ENCODE measurements at regions not wholly inside any gene's neighbourhood (a gene's known extent, or its start where the extent isn't known, plus 50 kb on each side); places are given as distances from the start of the nearest gene placed in this dataset.
A peak's percentile ranks its signal among the peaks of the same experiment; 100 is the strongest.

DNA sequence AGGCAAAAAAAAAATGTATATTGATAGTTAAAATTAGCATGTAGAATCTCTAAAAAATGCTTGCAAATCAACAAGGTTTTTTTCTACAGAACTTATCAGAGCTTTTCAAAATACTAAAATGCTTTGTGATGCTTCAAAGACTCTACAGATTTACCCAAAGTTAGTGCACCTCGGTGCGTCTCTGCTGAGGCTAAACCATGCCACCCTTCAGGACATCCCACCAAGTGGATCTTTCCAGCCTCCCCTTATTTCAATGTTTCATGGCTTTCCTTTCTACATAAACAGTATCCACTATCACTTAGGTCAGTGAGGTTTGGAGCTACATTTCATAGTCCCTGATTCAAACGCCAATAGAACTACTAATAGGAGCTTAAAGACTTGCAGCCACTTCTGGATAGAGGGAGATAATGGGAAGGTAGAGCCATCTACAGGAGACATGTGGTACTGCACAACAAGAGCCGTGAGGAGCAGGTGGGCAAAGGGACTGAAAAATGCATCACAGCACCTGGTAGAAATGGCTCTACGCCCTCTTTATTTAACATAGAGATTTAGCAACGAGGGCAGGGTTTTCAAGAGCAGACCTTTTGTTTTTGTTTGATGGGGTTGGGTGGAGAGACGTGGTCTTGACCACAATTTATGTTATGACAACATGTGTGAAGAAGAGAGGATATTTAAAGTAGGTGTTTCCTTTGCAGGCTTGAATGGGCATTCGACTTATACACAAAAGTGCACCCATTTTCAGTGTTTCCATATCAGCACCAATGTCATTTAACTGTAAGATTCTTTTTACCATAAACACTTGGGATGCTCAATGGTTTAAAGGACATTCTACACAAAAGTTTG lies 56.1 kb upstream of the SLC35G4 start:
- TF ChIP-seq, protein P1, sequence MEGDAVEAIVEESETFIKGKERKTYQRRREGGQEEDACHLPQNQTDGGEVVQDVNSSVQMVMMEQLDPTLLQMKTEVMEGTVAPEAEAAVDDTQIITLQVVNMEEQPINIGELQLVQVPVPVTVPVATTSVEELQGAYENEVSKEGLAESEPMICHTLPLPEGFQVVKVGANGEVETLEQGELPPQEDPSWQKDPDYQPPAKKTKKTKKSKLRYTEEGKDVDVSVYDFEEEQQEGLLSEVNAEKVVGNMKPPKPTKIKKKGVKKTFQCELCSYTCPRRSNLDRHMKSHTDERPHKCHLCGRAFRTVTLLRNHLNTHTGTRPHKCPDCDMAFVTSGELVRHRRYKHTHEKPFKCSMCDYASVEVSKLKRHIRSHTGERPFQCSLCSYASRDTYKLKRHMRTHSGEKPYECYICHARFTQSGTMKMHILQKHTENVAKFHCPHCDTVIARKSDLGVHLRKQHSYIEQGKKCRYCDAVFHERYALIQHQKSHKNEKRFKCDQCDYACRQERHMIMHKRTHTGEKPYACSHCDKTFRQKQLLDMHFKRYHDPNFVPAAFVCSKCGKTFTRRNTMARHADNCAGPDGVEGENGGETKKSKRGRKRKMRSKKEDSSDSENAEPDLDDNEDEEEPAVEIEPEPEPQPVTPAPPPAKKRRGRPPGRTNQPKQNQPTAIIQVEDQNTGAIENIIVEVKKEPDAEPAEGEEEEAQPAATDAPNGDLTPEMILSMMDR (conservative IDR thresholded peaks at IDR 0.05; ENCODE audit: control insufficient read depth, insufficient read depth, low read depth, low read length) = peak; percentile 96

DNA sequence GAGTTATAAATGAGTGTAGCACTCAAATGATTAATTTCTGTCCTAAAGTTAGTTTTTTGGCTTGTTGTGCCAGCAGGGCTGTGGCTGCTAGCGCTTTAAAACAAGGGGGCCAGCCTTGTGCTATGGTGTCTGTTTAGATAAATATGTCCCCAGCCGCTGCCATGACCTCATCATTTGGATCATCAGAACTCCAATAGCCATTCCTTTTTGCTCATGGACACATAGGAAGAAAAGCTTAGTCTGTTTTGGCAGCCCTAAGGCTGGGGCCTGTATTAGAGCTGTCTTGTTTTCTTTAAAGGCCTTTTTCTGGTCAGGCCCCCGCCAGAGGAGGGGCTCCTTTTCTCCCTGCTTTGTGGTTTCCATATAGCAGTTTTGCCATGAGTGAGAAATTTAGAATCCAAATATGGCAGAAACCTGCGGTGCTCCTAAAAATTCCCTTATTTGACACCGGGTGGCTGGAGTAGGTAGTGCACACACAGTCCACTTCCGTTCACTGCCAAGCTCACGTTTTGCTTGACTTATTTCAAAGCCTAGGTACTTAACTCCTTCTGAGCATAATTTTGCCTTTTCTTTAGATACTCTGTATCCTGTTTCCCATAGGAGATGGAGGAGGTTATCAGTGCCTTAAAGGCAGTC lies 60.4 kb upstream of the SLC35G4 start:
- TF ChIP-seq, protein P1 (conservative IDR thresholded peaks at IDR 0.05; ENCODE audit: control insufficient read depth, insufficient read depth, low read depth, low read length) = no peak
- H3K4me3 ChIP-seq (ENCODE audit: control insufficient read depth, low read depth, low read length) = no peak overlapping the region
- DNase-seq (ENCODE audit: low read depth) = no peak

More for the DNA sequence above, 56.1 kb upstream of the SLC35G4 start:
- peak; percentile 56 for DNase-seq (ENCODE audit: low read depth)
- H3K4me3 ChIP-seq (ENCODE audit: control insufficient read depth, low read depth, low read length) = no peak overlapping the region

DNA sequence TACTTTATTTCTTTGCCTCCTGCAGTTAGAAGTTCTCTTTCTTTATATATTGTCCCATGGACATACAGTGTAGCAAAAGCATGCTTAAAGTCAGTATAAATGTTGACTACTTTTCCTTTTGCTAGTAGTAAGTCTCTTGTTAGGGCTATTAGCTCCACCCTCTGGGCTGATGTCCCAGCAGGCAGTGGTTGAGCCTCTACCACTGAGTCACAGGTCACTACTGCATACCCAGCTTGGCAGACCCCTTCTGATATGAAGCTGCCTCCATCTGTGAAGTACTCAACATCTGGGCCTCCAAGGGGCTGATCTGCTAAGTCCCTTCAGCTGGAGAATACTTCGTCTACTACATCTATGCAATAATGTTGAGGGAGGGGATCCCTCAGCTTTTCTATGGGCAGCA lies 61.0 kb upstream of the SLC35G4 start:
- TF ChIP-seq, protein P1 (conservative IDR thresholded peaks at IDR 0.05; ENCODE audit: control insufficient read depth, insufficient read depth, low read depth, low read length) = no peak
- H3K4me3 ChIP-seq (ENCODE audit: control insufficient read depth, low read depth, low read length) = no peak overlapping the region
- no peak for DNase-seq (ENCODE audit: low read depth)

DNA sequence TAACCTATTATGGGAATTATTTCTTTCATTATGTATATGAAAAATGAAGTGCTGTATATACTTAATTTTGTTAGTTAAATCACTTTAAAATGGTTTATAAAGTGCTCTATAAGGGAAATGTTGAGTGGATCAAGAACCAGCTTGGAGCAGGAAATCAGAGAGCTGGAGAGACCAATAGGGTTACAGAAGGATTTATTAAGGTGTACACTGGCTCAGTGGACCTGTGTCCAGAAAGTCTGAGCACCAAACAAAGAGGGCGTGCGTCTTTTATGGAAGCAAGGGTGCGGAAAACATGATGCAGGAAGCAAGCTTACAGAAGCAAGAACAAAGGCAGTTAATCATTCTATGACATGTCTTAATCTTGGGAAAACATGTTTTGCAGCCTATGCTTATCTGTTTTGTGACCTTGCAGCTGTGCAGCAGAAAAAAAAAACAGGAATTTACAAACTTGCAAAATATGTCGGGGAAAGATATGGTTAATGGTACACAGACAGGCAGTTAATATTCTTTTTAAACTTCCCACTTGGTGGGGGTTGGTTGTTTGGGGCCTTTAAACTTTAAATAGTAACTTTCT lies 65.2 kb upstream of the SLC35G4 start:
- TF ChIP-seq, protein P1 (conservative IDR thresholded peaks at IDR 0.05; ENCODE audit: control insufficient read depth, insufficient read depth, low read depth, low read length) = no peak
- H3K4me3 ChIP-seq (ENCODE audit: control insufficient read depth, low read depth, low read length) = no peak overlapping the region
- DNase-seq (ENCODE audit: low read depth) = no peak

DNA sequence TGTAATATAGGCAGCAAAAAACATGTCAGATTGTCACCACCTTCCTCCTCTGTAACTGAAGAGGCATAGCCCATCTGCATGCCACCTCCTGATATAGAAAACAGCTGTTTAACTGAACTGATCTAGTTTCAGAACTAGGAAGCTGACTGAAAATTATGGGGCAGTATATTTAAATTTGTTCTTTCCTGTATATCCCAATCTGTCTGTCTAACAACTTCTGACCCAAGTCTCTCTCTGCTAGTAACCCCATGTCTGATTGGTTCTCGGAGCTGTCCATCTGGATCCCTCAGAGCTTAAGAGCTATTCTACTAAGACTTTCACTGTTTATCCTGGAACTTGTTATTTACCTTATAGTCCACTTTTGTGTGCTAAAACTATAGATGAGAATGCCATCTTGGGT lies 68.2 kb upstream of the SLC35G4 start:
- DNase-seq (ENCODE audit: low read depth) = no peak
- TF ChIP-seq, protein P1 (conservative IDR thresholded peaks at IDR 0.05; ENCODE audit: control insufficient read depth, insufficient read depth, low read depth, low read length) = no peak

DNA sequence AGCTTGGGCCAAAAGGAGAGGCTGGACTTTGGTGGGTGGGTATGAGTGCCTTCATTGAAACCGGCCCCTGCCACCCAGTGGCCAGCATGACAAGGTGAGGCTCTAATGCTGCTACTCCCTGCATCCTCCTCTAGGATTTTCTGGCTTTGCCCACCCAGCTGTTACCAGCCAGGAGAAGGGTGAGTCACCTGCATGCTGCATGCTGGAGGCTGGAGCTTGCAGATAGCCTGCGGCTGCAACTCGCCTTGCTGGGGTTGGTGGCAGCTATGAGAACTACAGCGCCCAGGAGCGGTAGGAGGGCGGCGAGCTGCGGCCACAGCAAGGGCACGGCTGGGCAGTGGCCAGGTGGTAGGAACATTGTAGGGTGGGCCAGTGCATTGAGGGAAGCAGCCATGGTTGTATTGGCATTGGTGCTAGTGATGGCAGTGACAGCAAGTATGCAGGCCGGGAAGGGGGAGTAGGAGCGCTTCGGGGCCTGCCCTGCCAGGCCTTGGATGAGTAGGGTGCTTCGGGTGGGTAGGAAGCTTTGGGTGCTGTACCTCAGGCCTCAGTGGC lies 75.4 kb upstream of the SLC35G4 start:
- H3K4me3 ChIP-seq (ENCODE audit: control insufficient read depth, low read depth, low read length) = no peak overlapping the region
- DNase-seq (ENCODE audit: low read depth) = no peak
- TF ChIP-seq, protein P1 (conservative IDR thresholded peaks at IDR 0.05; ENCODE audit: control insufficient read depth, insufficient read depth, low read depth, low read length) = no peak

More for the DNA sequence above, 68.2 kb upstream of the SLC35G4 start:
- H3K4me3 ChIP-seq (ENCODE audit: control insufficient read depth, low read depth, low read length) = no peak overlapping the region
